WTC11 (cell line): ENCODE measurements at regions not wholly inside any gene's neighbourhood (a gene's known extent, or its start where the extent isn't known, plus 50 kb on each side); places are given as distances from the start of the nearest gene placed in this dataset.
A peak's percentile ranks its signal among the peaks of the same experiment; 100 is the strongest.

Experiments used
- ATAC-seq: fragments of 200-7000 bp; cut with Tn5 transposase; 2 replicates; pipeline ENCODE4 v1.10.0; 2021; ENCODE audit warnings: mild to moderate bottlenecking, moderate library complexity
- CTCF ChIA-PET: fragments of 300-600 bp; sonication (Branson Sonifier 250); formaldehyde crosslinking; loops from one replicate; lab custom pipeline; 2021; ENCODE audit warnings: antibody characterized with exemption; lab: Charles Lee
- POLR2A ChIA-PET: fragments of 350-600 bp; sonication (Branson Sonifier 250); formaldehyde crosslinking; loops from one replicate; lab custom pipeline; 2021; ENCODE audit warnings: antibody characterized with exemption; lab: Charles Lee
- DNase-seq: peaks from one replicate; pipeline ENCODE4 v3.0.0; 2021; ENCODE audit warnings: low spot score
- H3K27ac Mint-ChIP-seq: 2 replicates; pipeline ENCODE4 v1.8.0; 2021; ENCODE audit warnings: mixed read lengths
- H3K27me3 Mint-ChIP-seq: 2 replicates; pipeline ENCODE4 v1.8.0; 2021; ENCODE audit warnings: low read depth, mild to moderate bottlenecking, moderate library complexity, mixed read lengths
- H3K36me3 Mint-ChIP-seq: 2 replicates; pipeline ENCODE4 v1.8.0; 2021; ENCODE audit warnings: mixed read lengths
- H3K4me1 Mint-ChIP-seq: 2 replicates; pipeline ENCODE4 v1.8.0; 2022; ENCODE audit warnings: mixed read lengths
- H3K4me3 Mint-ChIP-seq: 2 replicates; pipeline ENCODE4 v1.8.0; 2021; ENCODE audit warnings: mild to moderate bottlenecking, moderate library complexity, mixed read lengths
- H3K9me3 Mint-ChIP-seq: 2 replicates; pipeline ENCODE4 v1.8.0; 2021; ENCODE audit warnings: mixed read lengths
- AFF4 ChIP-seq: sonication (generic); formaldehyde crosslinking; IDR thresholded peaks from 2 replicates; pipeline ENCODE4 v1.8.1; 2023; ENCODE audit warnings: mild to moderate bottlenecking, missing genetic modification reagents, borderline replicate concordance
- ATF6 ChIP-seq: sonication (generic); formaldehyde crosslinking; IDR thresholded peaks from 2 replicates; pipeline ENCODE4 v1.8.1; 2023; ENCODE audit warnings: mild to moderate bottlenecking, missing genetic modification reagents
- CTCF ChIP-seq: fragments of 200-600 bp; IDR thresholded peaks from 2 replicates; pipeline ENCODE4 v1.8.0; 2022; ENCODE audit warnings: antibody characterized with exemption
- GABPB1 ChIP-seq: sonication (generic); formaldehyde crosslinking; IDR thresholded peaks from 2 replicates; pipeline ENCODE4 v1.8.1; 2023; ENCODE audit warnings: mild to moderate bottlenecking, missing genetic modification reagents
- GRHL2 ChIP-seq: fragments of 250-450 bp; sonication (Bioruptor Pico); IDR thresholded peaks from 2 replicates; pipeline ENCODE4 v1.8.0; 2022; ENCODE audit warnings: mild to moderate bottlenecking, moderate library complexity; ENCODE audit not compliant: insufficient replicate concordance, severe bottlenecking
- MLX ChIP-seq: sonication (generic); formaldehyde crosslinking; IDR thresholded peaks from 2 replicates; pipeline ENCODE4 v1.8.1; 2023; ENCODE audit warnings: mild to moderate bottlenecking, missing genetic modification reagents, moderate library complexity
- NFATC4 ChIP-seq: fragments of 250-450 bp; sonication (Bioruptor Pico); IDR thresholded peaks from 2 replicates; pipeline ENCODE4 v1.9.0; 2021; ENCODE audit warnings: mild to moderate bottlenecking
- PRRX2 ChIP-seq: fragments of 250-450 bp; sonication (Bioruptor Pico); IDR thresholded peaks from 2 replicates; pipeline ENCODE4 v1.8.0; 2021; ENCODE audit warnings: mild to moderate bottlenecking
- SMAD4 ChIP-seq: sonication (generic); formaldehyde crosslinking; IDR thresholded peaks from 2 replicates; pipeline ENCODE4 v1.8.0; 2022; ENCODE audit warnings: mild to moderate bottlenecking, missing genetic modification reagents
- SOX15 ChIP-seq: fragments of 250-450 bp; sonication (Bioruptor Pico); IDR thresholded peaks from 2 replicates; pipeline ENCODE4 v1.9.0; 2021; ENCODE audit warnings: mild to moderate bottlenecking
- SP1 ChIP-seq: sonication (generic); formaldehyde crosslinking; conservative IDR thresholded peaks from 2 replicates; pipeline ENCODE4 v1.8.1; 2022; ENCODE audit warnings: missing genetic modification reagents
- ZMAT4 ChIP-seq: fragments of 250-450 bp; sonication (Bioruptor Pico); IDR thresholded peaks from 2 replicates; pipeline ENCODE4 v1.9.0; 2021; ENCODE audit warnings: mild to moderate bottlenecking
- ZNF138 ChIP-seq: sonication (generic); formaldehyde crosslinking; conservative IDR thresholded peaks from 2 replicates; pipeline ENCODE4 v1.8.1; 2022; ENCODE audit warnings: mild to moderate bottlenecking, moderate library complexity, missing genetic modification reagents
- ZNF219 ChIP-seq: sonication (generic); formaldehyde crosslinking; IDR thresholded peaks from 2 replicates; pipeline ENCODE4 v1.8.0; 2023; ENCODE audit warnings: missing genetic modification reagents, mild to moderate bottlenecking, borderline replicate concordance
- ZNF263 ChIP-seq: sonication (generic); formaldehyde crosslinking; IDR thresholded peaks from 2 replicates; pipeline ENCODE4 v1.8.1; 2022; ENCODE audit warnings: low read depth, mild to moderate bottlenecking, moderate library complexity, missing genetic modification reagents
- ZNF396 ChIP-seq: fragments of 250-450 bp; sonication (Bioruptor Pico); IDR thresholded peaks from 2 replicates; pipeline ENCODE4 v1.8.0; 2021; ENCODE audit warnings: mild to moderate bottlenecking, moderate library complexity, borderline replicate concordance
- TF ChIP-seq, protein P1 (sequence below): sonication (generic); formaldehyde crosslinking; IDR thresholded peaks from 2 replicates; pipeline ENCODE4 v1.8.1; 2023; ENCODE audit warnings: mild to moderate bottlenecking, missing genetic modification reagents, moderate library complexity
- TF ChIP-seq, protein P2 (sequence below): sonication (generic); formaldehyde crosslinking; IDR thresholded peaks from 2 replicates; pipeline ENCODE4 v1.8.0; 2022; ENCODE audit warnings: mild to moderate bottlenecking, missing genetic modification reagents

- Mint-ChIP-seq H3K27ac (no peak overlapping the region), H3K4me1 (no peaks in the 10 kb centered on the region), H3K27me3 (no peaks in the 10 kb centered on the region), H3K36me3 (no peaks in the 10 kb centered on the region), H3K4me3 (no peak overlapping the region), H3K9me3 (peaks cover 3% of the 10 kb centered on the region; the same call in 1 of the 2 replicates)
- CTCF ChIA-PET, result no interaction called here
- no peak for DNase-seq
- POLR2A ChIA-PET, result no interaction called here
- no peak for ATAC-seq
- TF ChIP-seq, protein P1, sequence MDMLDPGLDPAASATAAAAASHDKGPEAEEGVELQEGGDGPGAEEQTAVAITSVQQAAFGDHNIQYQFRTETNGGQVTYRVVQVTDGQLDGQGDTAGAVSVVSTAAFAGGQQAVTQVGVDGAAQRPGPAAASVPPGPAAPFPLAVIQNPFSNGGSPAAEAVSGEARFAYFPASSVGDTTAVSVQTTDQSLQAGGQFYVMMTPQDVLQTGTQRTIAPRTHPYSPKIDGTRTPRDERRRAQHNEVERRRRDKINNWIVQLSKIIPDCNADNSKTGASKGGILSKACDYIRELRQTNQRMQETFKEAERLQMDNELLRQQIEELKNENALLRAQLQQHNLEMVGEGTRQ (CRISPR knock-in tag), result no peak
- no peak for TF ChIP-seq ZNF138
- no peak for TF ChIP-seq SP1 (CRISPR knock-in tag)
- TF ChIP-seq NFATC4 (CRISPR knock-in tag), result no peak
- TF ChIP-seq MLX, result no peak
- TF ChIP-seq GRHL2, result no peak
- TF ChIP-seq GABPB1 (CRISPR knock-in tag), result no peak
- TF ChIP-seq ZNF219 (CRISPR knock-in tag), result no peak
Measured at GRCh38 chr9:30160570-30160969, 2223.9 kb upstream of the ACO1 start.

DNA sequence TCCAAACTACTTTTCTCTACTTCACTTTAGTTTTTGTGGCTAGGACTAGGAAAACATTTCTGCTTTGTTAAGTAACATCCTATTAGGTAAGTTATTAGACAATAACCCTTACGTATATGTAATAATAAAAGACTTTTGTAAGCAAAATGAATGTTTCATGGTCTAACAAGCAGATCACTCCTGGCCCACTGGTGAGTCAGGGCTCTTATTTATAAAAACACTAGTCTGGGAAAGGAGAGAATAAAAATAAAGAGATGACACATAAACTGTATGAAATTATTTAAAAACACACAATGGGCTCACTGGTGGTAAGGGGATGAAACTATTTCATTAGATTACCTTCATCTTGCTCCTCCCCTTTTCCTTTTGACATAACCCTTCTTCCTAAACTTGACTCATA lies 2212.2 kb upstream of the ACO1 start:
- no peak for ATAC-seq
- H3K4me1 Mint-ChIP-seq, result peaks cover 7% of the 10 kb centered on the region
- no peak overlapping the region for H3K27ac Mint-ChIP-seq
- 0 out of 2 replicates have a peak, but pooled peaks cover 1% of the 10 kb centered on the region for H3K36me3 Mint-ChIP-seq
- H3K4me3 Mint-ChIP-seq, result no peak overlapping the region
- no peak for DNase-seq
- ChIA-PET POLR2A (no interaction called here), CTCF (no interaction called here)
- no peak for TF ChIP-seq ZNF396
- TF ChIP-seq ZMAT4, result no peak
- H3K9me3 Mint-ChIP-seq, result peaks cover 13% of the 10 kb centered on the region
- H3K27me3 Mint-ChIP-seq, result no peaks in the 10 kb centered on the region

GRCh38 chr9:30178610-30179009 lies 2205.8 kb upstream of the ACO1 start:
- no peak overlapping the region for H3K27ac Mint-ChIP-seq
- H3K4me1 Mint-ChIP-seq, result peaks cover 14% of the 10 kb centered on the region
- no peaks in the 10 kb centered on the region for H3K27me3 Mint-ChIP-seq
- DNase-seq (no peak), ATAC-seq (peak; percentile 55)
- H3K36me3 Mint-ChIP-seq, result no peaks in the 10 kb centered on the region
- H3K9me3 Mint-ChIP-seq, result peaks cover 4% of the 10 kb centered on the region; the same call in 1 of the 2 replicates
- TF ChIP-seq NFATC4 (CRISPR knock-in tag) (no peak), ATF6 (CRISPR knock-in tag) (no peak), SOX15 (CRISPR knock-in tag) (no peak)
- POLR2A ChIA-PET, result no interaction called here
- CTCF ChIA-PET, result no interaction called here
- no peak overlapping the region for H3K4me3 Mint-ChIP-seq

DNA sequence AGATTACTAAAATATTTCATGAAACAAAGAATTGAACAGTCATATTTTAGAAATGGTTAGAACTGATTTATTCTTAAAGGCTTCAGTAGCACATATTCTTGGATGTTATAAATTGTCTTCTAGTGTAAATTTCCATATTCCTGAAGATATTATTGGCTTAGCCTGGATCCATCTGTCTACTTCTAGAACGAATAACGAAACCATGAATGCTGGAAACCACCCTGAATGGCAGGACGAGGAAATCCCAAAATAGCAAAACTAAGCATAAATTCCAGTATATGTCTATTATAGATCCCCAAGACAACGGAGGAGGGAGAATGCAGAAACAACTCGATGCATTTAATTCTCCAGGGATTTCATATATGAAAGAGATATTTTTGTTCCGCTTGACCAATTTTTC lies 2191.0 kb upstream of the ACO1 start:
- no peaks in the 10 kb centered on the region; the same call in 1 of the 2 replicates for H3K27me3 Mint-ChIP-seq
- H3K4me3 Mint-ChIP-seq, result no peak overlapping the region
- POLR2A ChIA-PET, result interaction anchor here (0.6 kb wide), 1 partner anchor 638 kb away, joined by 5 read pairs; no protein-coding TSS in a partner anchor
- CTCF ChIA-PET, result no interaction called here
- no peak overlapping the region for H3K27ac Mint-ChIP-seq
- H3K4me1 Mint-ChIP-seq, result peaks cover 5% of the 10 kb centered on the region; the same call in 1 of the 2 replicates
- H3K36me3 Mint-ChIP-seq, result peaks cover 31% of the 10 kb centered on the region
- no peak for ATAC-seq
- DNase-seq, result no peak
- H3K9me3 Mint-ChIP-seq, result peaks cover 35% of the 10 kb centered on the region
- no peak for TF ChIP-seq ZNF263 (CRISPR knock-in tag)
- no peak for TF ChIP-seq PRRX2 (CRISPR knock-in tag)
- TF ChIP-seq AFF4 (CRISPR knock-in tag), result no peak
- no peak for TF ChIP-seq SMAD4 (CRISPR knock-in tag)
- no peak for TF ChIP-seq CTCF
- TF ChIP-seq, protein P2, sequence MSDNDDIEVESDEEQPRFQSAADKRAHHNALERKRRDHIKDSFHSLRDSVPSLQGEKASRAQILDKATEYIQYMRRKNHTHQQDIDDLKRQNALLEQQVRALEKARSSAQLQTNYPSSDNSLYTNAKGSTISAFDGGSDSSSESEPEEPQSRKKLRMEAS, result no peak
- TF ChIP-seq, protein P1 (CRISPR knock-in tag), result no peak
- TF ChIP-seq ZMAT4, result no peak
